A673 (cell line): ENCODE measurements at regions not wholly inside any gene's neighbourhood (a gene's known extent, or its start where the extent isn't known, plus 50 kb on each side); places are given as distances from the start of the nearest gene placed in this dataset.

Experiments
- BruUV-seq: library from RNA; stranded (reverse); fragments of 400-500 nt; replicated peaks from 2 replicates; lab custom pipeline; 2021; lab: Mats Ljungman, UMichigan
- CTCF ChIA-PET: fragments of 300-600 bp; sonication (Branson Sonifier 250); formaldehyde crosslinking; loops from one replicate; lab custom pipeline; 2022; ENCODE audit warnings: antibody characterized with exemption; lab: Charles Lee
- POLR2A ChIA-PET: fragments of 300-600 bp; sonication (Branson Sonifier 250); formaldehyde crosslinking; loops from one replicate; lab custom pipeline; 2022; ENCODE audit warnings: antibody characterized with exemption; ENCODE audit not compliant: low non-redundant PET; lab: Charles Lee
- DNase-seq: peaks from one replicate; pipeline ENCODE4 v3.0.0-alpha.2; 2015; ENCODE audit warnings: low spot score
- H3K27ac ChIP-seq: fragments of 200-600 bp; sonication (generic); 2 replicates; pipeline ENCODE4 v1.5.1; 2016; ENCODE audit warnings: mixed run types, low read depth, mild to moderate bottlenecking, mixed read lengths, antibody characterized with exemption, low read length; ENCODE audit not compliant: poor library complexity, severe bottlenecking
- H3K27me3 ChIP-seq: fragments of 200-600 bp; sonication (generic); replicated peaks from 2 replicates; pipeline ENCODE4 v1.6.1; 2017; ENCODE audit warnings: mixed run types, low read depth, mild to moderate bottlenecking, mixed read lengths, antibody characterized with exemption, low read length; ENCODE audit not compliant: insufficient read depth, poor library complexity
- H3K36me3 ChIP-seq: fragments of 200-600 bp; sonication (generic); 2 replicates; pipeline ENCODE4 v1.6.1; 2016; ENCODE audit warnings: mixed run types, mild to moderate bottlenecking, mixed read lengths, antibody characterized with exemption, low read length; ENCODE audit not compliant: insufficient read depth, poor library complexity, severe bottlenecking
- H3K4me1 ChIP-seq: fragments of 200-600 bp; sonication (generic); 2 replicates; pipeline ENCODE4 v1.6.1; 2017; ENCODE audit warnings: mixed run types, mild to moderate bottlenecking, mixed read lengths, antibody characterized with exemption, low read length; ENCODE audit not compliant: insufficient read depth, poor library complexity, severe bottlenecking
- H3K4me3 ChIP-seq: fragments of 200-600 bp; sonication (generic); 2 replicates; pipeline ENCODE4 v1.5.1; 2016; ENCODE audit warnings: low read depth, mixed run types, mild to moderate bottlenecking, mixed read lengths, low read length; ENCODE audit not compliant: poor library complexity, severe bottlenecking
- H3K9me3 ChIP-seq: fragments of 200-600 bp; sonication (generic); 2 replicates; pipeline ENCODE4 v1.6.1; 2016; ENCODE audit warnings: mixed run types, low read depth, mild to moderate bottlenecking, mixed read lengths, antibody characterized with exemption, low read length; ENCODE audit not compliant: poor library complexity, severe bottlenecking
- EZH2 ChIP-seq: fragments of 200-600 bp; sonication (generic); IDR thresholded peaks from 2 replicates; pipeline ENCODE4 v1.6.1; 2017; ENCODE audit warnings: borderline replicate concordance, low read depth, mild to moderate bottlenecking, mixed read lengths, antibody characterized with exemption, low read length; ENCODE audit not compliant: poor library complexity, severe bottlenecking
- intact Hi-C: fragments of 100-400 bp; cut with micrococcal nuclease; formaldehyde crosslinking; loops from one replicate; pipeline ENCODE4 v1.10.0; 2022; ENCODE audit not compliant: unreplicated experiment
- TF ChIP-seq, protein P1 (sequence below): fragments of 300-800, 200-600 bp; sonication (generic); conservative IDR thresholded peaks from 2 replicates; pipeline ENCODE4 v1.5.1; 2017; ENCODE audit warnings: low read depth, mild to moderate bottlenecking, antibody characterized with exemption, low read length, moderate library complexity, mixed read lengths

DNA sequence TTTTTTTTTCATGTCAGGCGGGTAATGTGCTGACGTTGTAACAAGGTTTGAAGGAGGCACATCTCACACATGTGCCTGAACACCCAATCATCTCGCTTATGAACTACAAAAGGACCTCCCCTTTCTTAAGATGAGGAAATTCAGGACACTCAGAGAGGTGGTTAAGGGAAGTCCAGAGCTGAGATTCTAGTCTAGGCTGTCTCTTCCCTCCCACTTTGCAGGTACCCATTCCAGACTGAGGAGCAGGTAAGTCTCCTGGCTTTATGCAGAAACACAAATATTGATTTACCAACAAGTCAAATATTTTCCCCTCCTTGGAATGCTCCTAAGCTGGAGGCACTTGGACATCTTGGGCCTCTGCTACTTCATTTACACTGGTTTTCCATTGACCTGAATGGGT lies 122.9 kb upstream of the CADM1 start:
- BruUV-seq, result no TSS peak

GRCh38 chr11:115626414-115626813 lies 122.2 kb upstream of the CADM1 start:
- Histone ChIP-seq H3K27me3 (no peaks in the 10 kb centered on the region), H3K4me3 (no peak overlapping the region), H3K9me3 (no peaks in the 10 kb centered on the region), H3K4me1 (no peaks in the 10 kb centered on the region), H3K36me3 (no peaks in the 10 kb centered on the region), H3K27ac (no peak overlapping the region)
- ChIA-PET CTCF (no interaction called here), POLR2A (no interaction called here)
- no peak for DNase-seq
- intact Hi-C loops, result no loop called here
- no TSS peak for BruUV-seq
- TF ChIP-seq, protein P1, sequence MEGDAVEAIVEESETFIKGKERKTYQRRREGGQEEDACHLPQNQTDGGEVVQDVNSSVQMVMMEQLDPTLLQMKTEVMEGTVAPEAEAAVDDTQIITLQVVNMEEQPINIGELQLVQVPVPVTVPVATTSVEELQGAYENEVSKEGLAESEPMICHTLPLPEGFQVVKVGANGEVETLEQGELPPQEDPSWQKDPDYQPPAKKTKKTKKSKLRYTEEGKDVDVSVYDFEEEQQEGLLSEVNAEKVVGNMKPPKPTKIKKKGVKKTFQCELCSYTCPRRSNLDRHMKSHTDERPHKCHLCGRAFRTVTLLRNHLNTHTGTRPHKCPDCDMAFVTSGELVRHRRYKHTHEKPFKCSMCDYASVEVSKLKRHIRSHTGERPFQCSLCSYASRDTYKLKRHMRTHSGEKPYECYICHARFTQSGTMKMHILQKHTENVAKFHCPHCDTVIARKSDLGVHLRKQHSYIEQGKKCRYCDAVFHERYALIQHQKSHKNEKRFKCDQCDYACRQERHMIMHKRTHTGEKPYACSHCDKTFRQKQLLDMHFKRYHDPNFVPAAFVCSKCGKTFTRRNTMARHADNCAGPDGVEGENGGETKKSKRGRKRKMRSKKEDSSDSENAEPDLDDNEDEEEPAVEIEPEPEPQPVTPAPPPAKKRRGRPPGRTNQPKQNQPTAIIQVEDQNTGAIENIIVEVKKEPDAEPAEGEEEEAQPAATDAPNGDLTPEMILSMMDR, result no peak
- TF ChIP-seq EZH2, result no peak

More for the DNA sequence above, 122.9 kb upstream of the CADM1 start:
- Histone ChIP-seq H3K27ac (no peak overlapping the region), H3K36me3 (no peaks in the 10 kb centered on the region), H3K27me3 (no peaks in the 10 kb centered on the region), H3K4me1 (no peaks in the 10 kb centered on the region), H3K9me3 (no peaks in the 10 kb centered on the region), H3K4me3 (no peak overlapping the region)
- ChIA-PET CTCF (no interaction called here), POLR2A (no interaction called here)
- no peak for TF ChIP-seq EZH2
- TF ChIP-seq, protein P1, result no peak
- no peak for DNase-seq
- intact Hi-C loops, result no loop called here

DNA sequence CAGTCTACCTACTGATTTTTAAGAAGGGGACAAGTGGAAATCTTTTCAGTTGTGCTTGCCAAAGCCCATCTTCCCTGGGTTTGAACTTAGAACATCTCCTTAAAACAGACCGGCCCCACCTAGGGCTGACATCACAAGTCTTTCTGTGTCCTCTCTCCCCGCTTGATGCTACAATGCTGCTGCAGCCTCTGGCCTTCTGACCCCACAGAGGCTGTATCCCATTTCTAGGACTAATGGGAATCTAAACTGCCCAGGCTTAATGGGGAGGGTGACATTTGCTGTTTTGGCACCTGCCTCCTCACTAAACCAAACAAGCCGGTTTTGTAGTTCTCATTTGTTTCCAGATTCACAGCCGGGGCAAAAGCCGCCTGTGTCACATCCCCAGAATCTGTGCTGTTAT lies 121.3 kb upstream of the CADM1 start:
- intact Hi-C loops, result no loop called here
- no TSS peak for BruUV-seq
- no peaks in the 10 kb centered on the region for H3K27me3 ChIP-seq
- H3K36me3 ChIP-seq, result no peaks in the 10 kb centered on the region
- no peaks in the 10 kb centered on the region for H3K9me3 ChIP-seq
- no peak overlapping the region for H3K27ac ChIP-seq
- no peak overlapping the region for H3K4me3 ChIP-seq
- DNase-seq, result no peak
- CTCF ChIA-PET, result no interaction called here
- H3K4me1 ChIP-seq, result no peaks in the 10 kb centered on the region
- TF ChIP-seq, protein P1, result no peak
- no peak for TF ChIP-seq EZH2
- POLR2A ChIA-PET, result no interaction called here
